GM23338 (cell line): ENCODE measurements at regions not wholly inside any gene's neighbourhood (a gene's known extent, or its start where the extent isn't known, plus 50 kb on each side); places are given as distances from the start of the nearest gene placed in this dataset.

Experiments
- ATAC-seq: fragments of 200-7000 bp; cut with Tn5 transposase; 3 replicates; pipeline ENCODE4 v1.9.1; 2020
- DNase-seq: peaks from one replicate; pipeline ENCODE4 v3.0.0-alpha.2; 2015; ENCODE audit warnings: low spot score
- H2AFZ ChIP-seq: fragments of 200-600 bp; sonication (generic); 2 replicates; pipeline ENCODE4 v1.8.0; 2016; ENCODE audit warnings: antibody characterized with exemption, mild to moderate bottlenecking, moderate library complexity
- H3F3A ChIP-seq: fragments of 200-600 bp; sonication (generic); replicated peaks from 2 replicates; pipeline ENCODE4 v1.8.0; 2017; ENCODE audit warnings: antibody characterized with exemption, mixed run types, low read depth
- H3K27ac ChIP-seq: fragments of 200-600 bp; sonication (generic); 2 replicates; pipeline ENCODE4 v1.6.1; 2016; ENCODE audit warnings: low read depth
- H3K27me3 ChIP-seq: fragments of 200-600 bp; sonication (generic); 2 replicates; pipeline ENCODE4 v1.8.0; 2016; ENCODE audit warnings: mild to moderate bottlenecking, mixed run types, moderate library complexity; ENCODE audit not compliant: insufficient read depth
- H3K36me3 ChIP-seq: fragments of 200-600 bp; sonication (generic); 2 replicates; pipeline ENCODE4 v1.8.0; 2016; ENCODE audit warnings: mild to moderate bottlenecking; ENCODE audit not compliant: insufficient read depth
- H3K4me1 ChIP-seq: fragments of 200-600 bp; sonication (generic); 2 replicates; pipeline ENCODE4 v1.8.0; 2016; ENCODE audit warnings: mild to moderate bottlenecking, moderate library complexity; ENCODE audit not compliant: insufficient read depth
- H3K4me2 ChIP-seq: fragments of 200-600 bp; sonication (generic); 2 replicates; pipeline ENCODE4 v1.7.1; 2017; ENCODE audit warnings: mixed run types
- H3K4me3 ChIP-seq: fragments of 200-600 bp; sonication (generic); 2 replicates; pipeline ENCODE4 v1.6.1; 2016; ENCODE audit warnings: mixed run types
- H3K79me2 ChIP-seq: fragments of 200-600 bp; sonication (generic); replicated peaks from 2 replicates; pipeline ENCODE4 v1.8.0; 2017; ENCODE audit warnings: mild to moderate bottlenecking; ENCODE audit not compliant: insufficient read depth
- H3K9me2 ChIP-seq: fragments of 200-600 bp; sonication (generic); 2 replicates; pipeline ENCODE4 v1.8.0; 2017; ENCODE audit not compliant: insufficient read depth
- H4K20me1 ChIP-seq: fragments of 200-600 bp; sonication (generic); replicated peaks from 2 replicates; pipeline ENCODE4 v1.8.0; 2017; ENCODE audit warnings: mild to moderate bottlenecking; ENCODE audit not compliant: insufficient read depth
- H3K27ac Mint-ChIP-seq: 2 replicates; pipeline ENCODE4 v1.8.0; 2020; ENCODE audit warnings: inconsistent platforms, mild to moderate bottlenecking, moderate library complexity, mixed read lengths
- H3K27me3 Mint-ChIP-seq: 3 replicates; pipeline ENCODE4 v1.8.0; 2022; ENCODE audit warnings: low read depth, mild to moderate bottlenecking, moderate library complexity, mixed read lengths, inconsistent platforms; ENCODE audit not compliant: insufficient read depth, poor library complexity
- H3K36me3 Mint-ChIP-seq: 3 replicates; pipeline ENCODE4 v1.8.0; 2021; ENCODE audit warnings: low read depth, mild to moderate bottlenecking, inconsistent platforms, moderate library complexity, mixed read lengths
- H3K4me1 Mint-ChIP-seq: 3 replicates; pipeline ENCODE4 v1.8.0; 2020; ENCODE audit warnings: mild to moderate bottlenecking, inconsistent platforms, mixed read lengths
- H3K4me3 Mint-ChIP-seq: 3 replicates; pipeline ENCODE4 v1.8.0; 2021; ENCODE audit warnings: moderate library complexity, mild to moderate bottlenecking, inconsistent platforms, mixed read lengths
- H3K9me3 Mint-ChIP-seq: 3 replicates; pipeline ENCODE4 v1.8.0; 2020; ENCODE audit warnings: moderate library complexity, mild to moderate bottlenecking, inconsistent platforms, mixed read lengths
- CREB1 ChIP-seq: fragments of 250-450 bp; sonication (Bioruptor Pico); IDR thresholded peaks from 2 replicates; pipeline ENCODE4 v1.5.0; 2020; ENCODE audit warnings: low read depth, mild to moderate bottlenecking, moderate library complexity
- CTCF ChIP-seq, 2 experiments: fragments of 200-600 bp in 1 of 2; sonication (generic) in 1 of 2; conservative IDR thresholded peaks; 2 replicates each; pipeline versions ENCODE4 v1.5.1 to v1.6.1; 2016 to 2017; ENCODE audit warnings: antibody characterized with exemption in 2 of 2, low read depth in 2 of 2, mild to moderate bottlenecking in 2 of 2, moderate library complexity in 1 of 2
- ETS1 ChIP-seq: IDR thresholded peaks from 2 replicates; pipeline ENCODE4 v1.6.1; 2016; ENCODE audit warnings: antibody characterized with exemption
- EZH2 ChIP-seq: fragments of 200-600 bp; sonication (generic); IDR thresholded peaks from one replicate; pipeline ENCODE4 v1.8.0; 2017; ENCODE audit warnings: antibody characterized with exemption, mild to moderate bottlenecking, low read depth; ENCODE audit not compliant: unreplicated experiment
- EZH2phosphoT487 ChIP-seq: fragments of 200-600 bp; sonication (generic); IDR thresholded peaks from one replicate; pipeline ENCODE4 v1.8.1; 2018; ENCODE audit warnings: antibody characterized with exemption; ENCODE audit not compliant: unreplicated experiment
- JUNB ChIP-seq: IDR thresholded peaks from one replicate; pipeline ENCODE4 v1.6.1; 2016; ENCODE audit warnings: antibody characterized with exemption; ENCODE audit not compliant: unreplicated experiment
- NANOG ChIP-seq: IDR thresholded peaks from 2 replicates; pipeline ENCODE4 v1.6.1; 2016; ENCODE audit warnings: antibody characterized with exemption, borderline replicate concordance
- POLR2AphosphoS5 ChIP-seq: IDR thresholded peaks from 2 replicates; pipeline ENCODE4 v1.6.1; 2016; ENCODE audit warnings: antibody characterized with exemption, low read depth
- REST ChIP-seq: IDR thresholded peaks from one replicate; pipeline ENCODE4 v1.6.1; 2018; ENCODE audit warnings: antibody characterized with exemption; ENCODE audit not compliant: unreplicated experiment
- STAT1 ChIP-seq: IDR thresholded peaks from one replicate; pipeline ENCODE4 v1.6.1; 2016; ENCODE audit warnings: antibody characterized with exemption; ENCODE audit not compliant: unreplicated experiment
- ZNF114 ChIP-seq: fragments of 250-450 bp; sonication (Bioruptor Pico); IDR thresholded peaks from 2 replicates; pipeline ENCODE4 v1.5.0; 2020; ENCODE audit warnings: mild to moderate bottlenecking, moderate library complexity
- ZNF331 ChIP-seq: fragments of 250-450 bp; sonication (Bioruptor Pico); IDR thresholded peaks from 2 replicates; pipeline ENCODE4 v1.5.0; 2020; ENCODE audit warnings: low read depth, mild to moderate bottlenecking, moderate library complexity
- ZNF462 ChIP-seq: fragments of 250-450 bp; sonication (Bioruptor Pico); IDR thresholded peaks from 2 replicates; pipeline ENCODE4 v1.5.0; 2020; ENCODE audit warnings: mild to moderate bottlenecking, moderate library complexity

GRCh38 chr10:43879162-43879561, 230.5 kb upstream of the ZNF32 start:
- Histone ChIP-seq H3K36me3 (no peaks in the 10 kb centered on the region), H3K79me2 (no peaks in the 10 kb centered on the region), H3K4me2 (no peak overlapping the region), H2AFZ (no peak overlapping the region), H3K27ac (no peak overlapping the region), H3K4me3 (no peak overlapping the region), H3K27me3 (no peaks in the 10 kb centered on the region), H3K9me2 (0 out of 2 replicates have a peak, but pooled peaks cover 2% of the 10 kb centered on the region), H4K20me1 (no peaks in the 10 kb centered on the region), H3F3A (no peaks in the 10 kb centered on the region), H3K4me1 (peaks cover 9% of the 10 kb centered on the region)
- H3K4me1 Mint-ChIP-seq = peaks cover 8% of the 10 kb centered on the region; the same call in 2 of the 3 replicates
- H3K4me3 Mint-ChIP-seq = no peak overlapping the region
- no peaks in the 10 kb centered on the region for H3K36me3 Mint-ChIP-seq
- ATAC-seq (no peak), DNase-seq (no peak)
- H3K9me3 Mint-ChIP-seq = no peaks in the 10 kb centered on the region
- H3K27me3 Mint-ChIP-seq = peaks cover 9% of the 10 kb centered on the region
- no peak overlapping the region for H3K27ac Mint-ChIP-seq
- TF ChIP-seq CTCF (conservative IDR thresholded peaks at IDR 0.05; ENCODE audit: low read depth in 2 of 2) = no peak
- no peak for TF ChIP-seq JUNB
- no peak for TF ChIP-seq STAT1
- no peak for TF ChIP-seq ZNF462
- no peak for TF ChIP-seq POLR2AphosphoS5
- no peak for TF ChIP-seq EZH2
- no peak for TF ChIP-seq REST
- no peak for TF ChIP-seq ZNF331 (CRISPR knock-in tag)
- no peak for TF ChIP-seq NANOG
- no peak for TF ChIP-seq ETS1
- TF ChIP-seq CREB1 (CRISPR knock-in tag) = no peak
- TF ChIP-seq EZH2phosphoT487 = no peak
- TF ChIP-seq ZNF114 = no peak
